ENCODE measurements at regions not wholly inside any gene's neighbourhood (a gene's known extent, or its start where the extent isn't known, plus 50 kb on each side); places are given as distances from the start of the nearest gene placed in this dataset.
"Not testable (repeated sequence)": the region's sequence is repeated elsewhere in the genome, so short reads cannot be mapped to it uniquely, and the experiment has no call there.

GRCh38 chr11:134992981-134993380 lies 580.9 kb upstream of the B3GAT1 start:
- no peaks in the 10 kb centered on the region for H3K9me3 Mint-ChIP-seq (ENCODE audit: low read depth)
- TF ChIP-seq CTCF (IDR thresholded peaks at IDR 0.05): no peak
- H3K36me3 Mint-ChIP-seq (ENCODE audit: low read depth): no peaks in the 10 kb centered on the region
- H3K4me3 Mint-ChIP-seq (ENCODE audit: unreplicated experiment): no peak overlapping the region
- H3K27ac Mint-ChIP-seq (ENCODE audit: unreplicated experiment): no peak overlapping the region
- H3K4me1 Mint-ChIP-seq (ENCODE audit: low read depth): peaks cover 11% of the 10 kb centered on the region
- peaks cover 10% of the 10 kb centered on the region for H3K27me3 Mint-ChIP-seq (ENCODE audit: low read depth)
- no peak for DNase-seq (ENCODE audit: low spot score)

GRCh38 chr11:134988495-134988894 lies 576.5 kb upstream of the B3GAT1 start:
- no peak for DNase-seq (ENCODE audit: low spot score)
- Mint-ChIP-seq H3K4me3 (ENCODE audit: unreplicated experiment) (no peak overlapping the region), H3K27ac (ENCODE audit: unreplicated experiment) (no peak overlapping the region), H3K27me3 (ENCODE audit: low read depth) (peaks cover 25% of the 10 kb centered on the region), H3K9me3 (ENCODE audit: low read depth) (no peaks in the 10 kb centered on the region), H3K4me1 (ENCODE audit: low read depth) (no peaks in the 10 kb centered on the region), H3K36me3 (ENCODE audit: low read depth) (no peaks in the 10 kb centered on the region)
- no peak for TF ChIP-seq CTCF (IDR thresholded peaks at IDR 0.05)

DNA sequence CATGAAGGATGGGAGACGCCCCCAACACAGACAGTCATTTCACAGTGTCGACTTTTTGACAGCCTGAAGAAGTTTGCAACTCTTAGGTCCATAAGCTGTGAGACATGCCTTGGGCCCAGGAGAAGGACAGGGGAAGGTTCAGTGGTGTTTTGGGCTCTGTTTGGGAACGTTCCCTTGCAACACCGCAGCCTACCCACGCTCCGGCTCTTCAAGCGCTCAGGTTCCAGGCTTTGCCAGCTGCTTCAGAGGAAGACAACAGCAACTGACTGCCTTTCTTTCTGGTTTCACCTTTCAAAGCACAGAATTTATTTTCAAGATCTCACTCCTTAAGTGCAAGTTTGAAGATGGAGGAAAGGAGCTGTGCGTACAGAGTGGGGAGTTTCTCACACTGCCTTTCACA lies 575.8 kb upstream of the B3GAT1 start:
- H3K36me3 Mint-ChIP-seq (ENCODE audit: low read depth): no peaks in the 10 kb centered on the region
- no peaks in the 10 kb centered on the region for H3K4me1 Mint-ChIP-seq (ENCODE audit: low read depth)
- H3K27ac Mint-ChIP-seq (ENCODE audit: unreplicated experiment): no peak overlapping the region

DNA sequence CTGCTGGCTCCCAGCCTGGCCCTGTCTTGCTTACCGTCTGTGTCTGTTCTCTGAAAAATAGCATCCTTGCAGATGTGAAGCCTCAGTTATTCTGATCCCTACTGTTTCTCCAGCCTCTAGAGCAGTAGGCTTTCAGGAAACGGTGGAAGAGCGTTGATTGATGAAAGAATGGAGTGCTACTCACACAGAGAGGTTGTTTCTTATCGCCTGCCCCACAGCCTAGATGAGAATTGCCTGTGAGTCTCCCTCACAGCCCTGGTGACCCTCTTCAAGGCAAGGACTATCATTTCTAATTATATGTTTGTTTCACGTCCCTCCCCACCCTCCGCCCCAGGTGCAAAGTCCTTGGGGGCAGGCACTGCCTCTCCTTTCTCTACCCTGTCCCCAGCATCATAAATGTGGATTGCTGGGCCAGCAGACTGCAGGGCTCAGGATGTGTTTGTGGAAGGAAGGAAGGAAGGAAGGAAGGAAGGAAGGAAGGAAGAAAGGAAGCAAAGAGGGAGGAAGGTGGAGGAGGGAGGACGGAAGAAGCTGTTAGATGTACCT lies 575.3 kb upstream of the B3GAT1 start:
- DNase-seq (ENCODE audit: low spot score): no peak
- Mint-ChIP-seq H3K9me3 (ENCODE audit: low read depth) (no peaks in the 10 kb centered on the region), H3K4me3 (ENCODE audit: unreplicated experiment) (no peak overlapping the region)

More for the DNA sequence above, 575.8 kb upstream of the B3GAT1 start:
- H3K9me3 Mint-ChIP-seq (ENCODE audit: low read depth): no peaks in the 10 kb centered on the region
- H3K4me3 Mint-ChIP-seq (ENCODE audit: unreplicated experiment): no peak overlapping the region
- peaks cover 27% of the 10 kb centered on the region for H3K27me3 Mint-ChIP-seq (ENCODE audit: low read depth)
- TF ChIP-seq CTCF (IDR thresholded peaks at IDR 0.05): no peak
- no peak for DNase-seq (ENCODE audit: low spot score)

GRCh38 chr11:134984421-134984820 lies 572.4 kb upstream of the B3GAT1 start:
- Mint-ChIP-seq H3K36me3 (ENCODE audit: low read depth) (no peaks in the 10 kb centered on the region), H3K9me3 (ENCODE audit: low read depth) (no peaks in the 10 kb centered on the region), H3K27ac (ENCODE audit: unreplicated experiment) (no peak overlapping the region), H3K4me1 (ENCODE audit: low read depth) (no peaks in the 10 kb centered on the region), H3K27me3 (ENCODE audit: low read depth) (peaks cover 34% of the 10 kb centered on the region), H3K4me3 (ENCODE audit: unreplicated experiment) (no peak overlapping the region)
- TF ChIP-seq CTCF (IDR thresholded peaks at IDR 0.05): no peak
- DNase-seq (ENCODE audit: low spot score): no peak

More for the DNA sequence above, 575.3 kb upstream of the B3GAT1 start:
- no peaks in the 10 kb centered on the region for H3K4me1 Mint-ChIP-seq (ENCODE audit: low read depth)
- H3K27ac Mint-ChIP-seq (ENCODE audit: unreplicated experiment): no peak overlapping the region
- no peak for TF ChIP-seq CTCF (IDR thresholded peaks at IDR 0.05)
- H3K36me3 Mint-ChIP-seq (ENCODE audit: low read depth): no peaks in the 10 kb centered on the region
- peaks cover 32% of the 10 kb centered on the region for H3K27me3 Mint-ChIP-seq (ENCODE audit: low read depth)

GRCh38 chr11:134982432-134982831 lies 570.4 kb upstream of the B3GAT1 start:
- H3K27me3 Mint-ChIP-seq (ENCODE audit: low read depth): peaks cover 28% of the 10 kb centered on the region
- not testable (repeated sequence) for H3K36me3 Mint-ChIP-seq (ENCODE audit: low read depth); H3K9me3 Mint-ChIP-seq (ENCODE audit: low read depth); H3K4me1 Mint-ChIP-seq (ENCODE audit: low read depth); DNase-seq (ENCODE audit: low spot score); H3K27ac Mint-ChIP-seq (ENCODE audit: unreplicated experiment); H3K4me3 Mint-ChIP-seq (ENCODE audit: unreplicated experiment)

Data from chondrocyte (in vitro differentiated cells).